ENCODE measurements at regions not wholly inside any gene's neighbourhood (a gene's known extent, or its start where the extent isn't known, plus 50 kb on each side); places are given as distances from the start of the nearest gene placed in this dataset.

DNA sequence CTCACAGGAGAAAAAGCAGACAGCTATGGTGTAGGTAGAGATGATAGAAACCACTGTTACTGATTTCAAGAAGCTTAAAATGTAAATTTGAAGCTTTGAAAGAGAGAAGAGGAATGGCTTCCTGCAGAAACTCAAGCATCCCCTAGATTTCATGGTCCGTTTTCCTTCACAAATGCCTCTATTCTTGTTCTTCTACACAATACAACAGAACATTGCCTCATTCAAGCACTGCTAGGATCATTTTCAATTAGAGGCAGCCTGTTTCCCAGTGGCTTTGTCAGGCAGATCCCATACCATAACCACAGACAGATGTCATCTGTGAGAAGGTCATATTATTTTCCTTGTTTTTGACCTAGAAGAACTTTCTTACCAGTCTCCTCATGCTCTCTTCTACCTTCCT is 77.9 kb upstream of the SPRED1 start:
- DNase-seq (no peak), ATAC-seq (ENCODE audit: low read depth) (no peak)
- Mint-ChIP-seq H3K4me3 (no peak overlapping the region), H3K9me3 (no peaks in the 10 kb centered on the region), H3K36me3 (ENCODE audit: low read depth) (no peaks in the 10 kb centered on the region), H3K4me1 (no peaks in the 10 kb centered on the region), H3K27me3 (peaks cover 33% of the 10 kb centered on the region), H3K27ac (no peak overlapping the region)
- CTCF ChIA-PET: no interaction called here
- POLR2A ChIA-PET: no interaction called here
- TF ChIP-seq, protein P1, sequence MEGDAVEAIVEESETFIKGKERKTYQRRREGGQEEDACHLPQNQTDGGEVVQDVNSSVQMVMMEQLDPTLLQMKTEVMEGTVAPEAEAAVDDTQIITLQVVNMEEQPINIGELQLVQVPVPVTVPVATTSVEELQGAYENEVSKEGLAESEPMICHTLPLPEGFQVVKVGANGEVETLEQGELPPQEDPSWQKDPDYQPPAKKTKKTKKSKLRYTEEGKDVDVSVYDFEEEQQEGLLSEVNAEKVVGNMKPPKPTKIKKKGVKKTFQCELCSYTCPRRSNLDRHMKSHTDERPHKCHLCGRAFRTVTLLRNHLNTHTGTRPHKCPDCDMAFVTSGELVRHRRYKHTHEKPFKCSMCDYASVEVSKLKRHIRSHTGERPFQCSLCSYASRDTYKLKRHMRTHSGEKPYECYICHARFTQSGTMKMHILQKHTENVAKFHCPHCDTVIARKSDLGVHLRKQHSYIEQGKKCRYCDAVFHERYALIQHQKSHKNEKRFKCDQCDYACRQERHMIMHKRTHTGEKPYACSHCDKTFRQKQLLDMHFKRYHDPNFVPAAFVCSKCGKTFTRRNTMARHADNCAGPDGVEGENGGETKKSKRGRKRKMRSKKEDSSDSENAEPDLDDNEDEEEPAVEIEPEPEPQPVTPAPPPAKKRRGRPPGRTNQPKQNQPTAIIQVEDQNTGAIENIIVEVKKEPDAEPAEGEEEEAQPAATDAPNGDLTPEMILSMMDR (IDR thresholded peaks at IDR 0.05): no peak
- intact Hi-C loops (cut with micrococcal nuclease): no loop called here

DNA sequence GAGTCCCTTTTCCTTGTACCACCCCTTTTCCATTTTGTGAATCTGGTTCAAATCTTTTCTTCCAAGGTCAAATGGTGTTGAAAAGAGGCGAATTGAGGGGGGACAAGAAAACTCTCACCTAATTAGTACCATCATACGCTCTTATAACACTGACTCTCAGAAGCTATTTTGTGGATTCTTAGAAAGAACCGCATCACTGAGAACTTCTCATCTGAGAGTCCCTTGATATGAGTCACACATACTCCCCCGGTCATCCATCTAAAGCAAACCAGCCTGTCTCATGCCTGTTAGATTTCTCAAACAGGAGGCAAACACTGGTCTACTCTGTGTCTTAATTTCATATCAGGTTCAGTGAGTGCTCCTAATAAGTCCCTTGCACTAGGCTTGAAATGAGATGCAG is 76.5 kb upstream of the SPRED1 start:
- Mint-ChIP-seq H3K4me1 (no peaks in the 10 kb centered on the region), H3K4me3 (no peak overlapping the region), H3K27ac (no peak overlapping the region), H3K36me3 (ENCODE audit: low read depth) (no peaks in the 10 kb centered on the region), H3K27me3 (peaks cover 35% of the 10 kb centered on the region), H3K9me3 (no peaks in the 10 kb centered on the region)
- CTCF ChIA-PET: no interaction called here
- intact Hi-C loops (cut with micrococcal nuclease): no loop called here
- TF ChIP-seq, protein P1 (IDR thresholded peaks at IDR 0.05): no peak
- POLR2A ChIA-PET: no interaction called here
- DNase-seq: no peak
- no peak for ATAC-seq (ENCODE audit: low read depth)

DNA sequence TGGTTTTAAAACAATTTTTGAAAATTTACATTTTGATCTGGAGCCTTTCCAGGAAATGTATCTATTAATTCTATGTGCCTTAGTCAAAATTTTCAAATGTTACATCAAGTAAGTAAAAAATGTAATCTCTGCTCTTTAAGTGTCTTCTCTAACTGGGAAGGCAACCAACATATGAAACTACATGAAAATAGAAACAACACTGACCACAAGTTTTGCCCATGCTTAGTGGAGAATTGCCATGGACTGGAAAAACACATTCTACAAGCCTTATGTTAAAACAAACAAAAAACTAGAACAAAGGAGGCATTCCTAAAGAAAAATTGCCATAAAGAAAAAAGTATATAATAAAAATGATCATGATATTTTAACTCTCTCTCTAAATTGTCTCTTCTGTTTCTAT is 75.9 kb upstream of the SPRED1 start:
- Mint-ChIP-seq H3K9me3 (no peaks in the 10 kb centered on the region), H3K4me1 (no peaks in the 10 kb centered on the region), H3K36me3 (ENCODE audit: low read depth) (no peaks in the 10 kb centered on the region), H3K27me3 (peaks cover 35% of the 10 kb centered on the region), H3K27ac (no peak overlapping the region), H3K4me3 (no peak overlapping the region)
- ATAC-seq (ENCODE audit: low read depth): no peak
- intact Hi-C loops (cut with micrococcal nuclease): no loop called here
- DNase-seq: no peak
- ChIA-PET POLR2A (no interaction called here), CTCF (no interaction called here)
- TF ChIP-seq, protein P1 (IDR thresholded peaks at IDR 0.05): no peak

DNA sequence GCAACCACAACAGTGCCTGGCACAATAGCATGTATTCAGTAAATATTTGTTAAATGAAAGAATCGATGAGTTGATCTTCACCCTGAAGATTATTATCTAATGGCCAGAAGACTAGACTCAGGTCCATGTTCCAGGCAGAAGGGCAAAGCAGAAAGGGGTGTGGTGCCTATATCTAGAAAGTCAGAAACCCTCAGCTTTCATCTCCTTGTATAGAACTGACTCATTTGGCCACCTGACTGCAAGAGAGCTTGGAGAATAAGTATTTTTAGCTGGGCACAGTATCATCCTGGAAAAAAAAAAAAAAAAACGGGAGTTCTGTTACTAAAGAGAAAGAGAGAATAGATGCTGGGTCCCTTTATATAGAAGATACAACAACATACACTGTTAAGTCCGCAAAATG is 69.7 kb upstream of the SPRED1 start:
- TF ChIP-seq, protein P1 (IDR thresholded peaks at IDR 0.05): no peak
- CTCF ChIA-PET: no interaction called here
- intact Hi-C loops (cut with micrococcal nuclease): no loop called here
- POLR2A ChIA-PET: no interaction called here
- Mint-ChIP-seq H3K36me3 (ENCODE audit: low read depth) (no peaks in the 10 kb centered on the region), H3K4me3 (no peak overlapping the region), H3K27me3 (peaks cover 15% of the 10 kb centered on the region), H3K4me1 (no peaks in the 10 kb centered on the region), H3K9me3 (no peaks in the 10 kb centered on the region), H3K27ac (no peak overlapping the region)
- DNase-seq (no peak), ATAC-seq (ENCODE audit: low read depth) (no peak)

DNA sequence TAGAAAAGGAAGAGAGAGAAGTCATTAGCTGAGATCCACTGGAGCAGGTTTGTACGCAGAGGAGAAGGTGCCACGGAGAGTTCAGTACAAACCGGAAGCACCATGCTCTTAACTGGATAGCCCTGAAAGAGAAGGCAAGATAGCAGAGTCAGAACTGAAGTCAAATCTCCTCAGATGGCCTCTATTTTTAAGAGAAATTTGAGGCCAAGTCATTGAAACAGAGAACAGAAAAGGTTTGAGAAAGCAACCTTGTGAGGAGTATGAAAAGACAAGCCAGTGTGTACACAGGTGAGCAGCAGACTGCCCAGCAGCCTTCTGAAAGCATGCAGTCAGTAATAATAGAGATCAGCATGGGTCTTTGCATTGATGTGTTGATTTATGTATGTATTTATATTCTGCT is 66.1 kb upstream of the SPRED1 start:
- DNase-seq (no peak), ATAC-seq (ENCODE audit: low read depth) (no peak)
- TF ChIP-seq, protein P1 (IDR thresholded peaks at IDR 0.05): no peak
- H3K36me3 Mint-ChIP-seq (ENCODE audit: low read depth): no peaks in the 10 kb centered on the region
- no peaks in the 10 kb centered on the region for H3K9me3 Mint-ChIP-seq
- POLR2A ChIA-PET: no interaction called here
- H3K4me1 Mint-ChIP-seq: no peaks in the 10 kb centered on the region
- CTCF ChIA-PET: no interaction called here
- H3K4me3 Mint-ChIP-seq: no peak overlapping the region
- H3K27ac Mint-ChIP-seq: no peak overlapping the region
- intact Hi-C loops (cut with micrococcal nuclease): no loop called here
- H3K27me3 Mint-ChIP-seq: peaks cover 15% of the 10 kb centered on the region

Measured in activated B cell treated with CpG ODN at 0.5 μM for 24 hours (primary cell).